ENCODE measurements at regions not wholly inside any gene's neighbourhood (a gene's known extent, or its start where the extent isn't known, plus 50 kb on each side); places are given as distances from the start of the nearest gene placed in this dataset.

- H3K4me1 ChIP-seq (ENCODE audit: control insufficient read depth, low read depth, low read length) = no peaks in the 10 kb centered on the region
- H4K5ac ChIP-seq (ENCODE audit: low read length) = no peak overlapping the region
- no CpG with 5 or more reads among the region's 5 CpGs for WGBS (ENCODE audit: extremely low coverage, insufficient coverage, low lambda C conversion rate)
- H3K4me2 ChIP-seq (ENCODE audit: low read length) = no peak overlapping the region
- H3K4ac ChIP-seq (ENCODE audit: low read depth, low read length) = no peak overlapping the region
- H3K4me3 ChIP-seq (ENCODE audit: low read length) = no peak overlapping the region
- no peak overlapping the region for H2BK15ac ChIP-seq (replicated peaks; ENCODE audit: low read depth)
- no peak overlapping the region for H4K8ac ChIP-seq (ENCODE audit: low read depth, low read length)
- no peaks in the 10 kb centered on the region for H3K36me3 ChIP-seq (ENCODE audit: control insufficient read depth, insufficient read depth, low read length)
- H3K27ac ChIP-seq (ENCODE audit: low read depth, low read length) = no peak overlapping the region
- H3K18ac ChIP-seq (ENCODE audit: low read length) = no peak overlapping the region
- H3K79me1 ChIP-seq (ENCODE audit: low read length) = no peaks in the 10 kb centered on the region
- H3K56ac ChIP-seq (ENCODE audit: low read length) = no peak overlapping the region
- no peak for DNase-seq
- no peak overlapping the region for H3K23ac ChIP-seq (ENCODE audit: low read length)
- no peak overlapping the region for H2AK5ac ChIP-seq (ENCODE audit: low read length)
- H2BK120ac ChIP-seq (ENCODE audit: low read depth, low read length) = no peak overlapping the region
- H3K27me3 ChIP-seq (ENCODE audit: insufficient read depth, low read length, poor library complexity) = no peaks in the 10 kb centered on the region
- H3K79me2 ChIP-seq (ENCODE audit: control insufficient read depth, insufficient read depth, low read length) = no peaks in the 10 kb centered on the region
- H2BK5ac ChIP-seq (ENCODE audit: low read length) = no peak overlapping the region
- no peak overlapping the region for H3K9ac ChIP-seq (ENCODE audit: low read length)
Observed at GRCh38 chr3:76754247-76754646, 285.7 kb upstream of the ROBO2 start.

DNA sequence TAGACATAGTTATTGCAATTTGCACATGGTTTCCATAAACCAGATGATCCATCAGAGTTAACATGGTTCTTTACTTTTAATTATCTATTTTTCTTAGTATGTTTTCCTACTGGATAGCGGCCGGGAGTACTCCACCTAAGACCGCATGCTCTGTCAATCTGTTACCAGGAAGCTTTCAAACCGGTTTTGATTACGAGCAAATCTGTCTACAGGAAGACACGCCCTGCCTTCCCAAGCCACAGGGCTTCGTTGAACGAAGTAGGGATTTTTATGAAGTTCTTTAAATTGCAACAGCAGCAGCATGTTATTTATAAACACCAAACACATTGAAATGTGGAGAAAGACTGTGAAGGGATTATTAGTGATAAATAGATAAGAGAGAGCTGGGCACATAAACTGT lies 283.3 kb upstream of the ROBO2 start:
- DNase-seq = no peak
- no CpG with 5 or more reads among the region's 8 CpGs for WGBS (ENCODE audit: extremely low coverage, insufficient coverage, low lambda C conversion rate)
- no peaks in the 10 kb centered on the region for H3K79me2 ChIP-seq (ENCODE audit: control insufficient read depth, insufficient read depth, low read length)

GRCh38 chr3:76760336-76760735 lies 279.6 kb upstream of the ROBO2 start:
- no peak overlapping the region for H2BK15ac ChIP-seq (replicated peaks; ENCODE audit: low read depth)
- H3K18ac ChIP-seq (ENCODE audit: low read length) = no peak overlapping the region
- H2BK5ac ChIP-seq (ENCODE audit: low read length) = no peak overlapping the region
- no peaks in the 10 kb centered on the region for H3K36me3 ChIP-seq (ENCODE audit: control insufficient read depth, insufficient read depth, low read length)
- no peaks in the 10 kb centered on the region for H3K79me2 ChIP-seq (ENCODE audit: control insufficient read depth, insufficient read depth, low read length)
- H3K56ac ChIP-seq (ENCODE audit: low read length) = no peak overlapping the region
- no peak overlapping the region for H3K9ac ChIP-seq (ENCODE audit: low read length)
- no peak overlapping the region for H3K4me3 ChIP-seq (ENCODE audit: low read length)
- no peaks in the 10 kb centered on the region for H3K4me1 ChIP-seq (ENCODE audit: control insufficient read depth, low read depth, low read length)
- no peaks in the 10 kb centered on the region for H3K27me3 ChIP-seq (ENCODE audit: insufficient read depth, low read length, poor library complexity)
- H3K4me2 ChIP-seq (ENCODE audit: low read length) = no peak overlapping the region
- no CpG with 5 or more reads among the region's 3 CpGs for WGBS (ENCODE audit: extremely low coverage, insufficient coverage, low lambda C conversion rate)
- H3K27ac ChIP-seq (ENCODE audit: low read depth, low read length) = no peak overlapping the region
- no peak overlapping the region for H3K4ac ChIP-seq (ENCODE audit: low read depth, low read length)
- no peak overlapping the region for H3K23ac ChIP-seq (ENCODE audit: low read length)
- H2AK5ac ChIP-seq (ENCODE audit: low read length) = no peak overlapping the region
- no peak for DNase-seq
- H3K79me1 ChIP-seq (ENCODE audit: low read length) = no peaks in the 10 kb centered on the region
- H2BK120ac ChIP-seq (ENCODE audit: low read depth, low read length) = no peak overlapping the region
- H4K5ac ChIP-seq (ENCODE audit: low read length) = no peak overlapping the region
- no peak overlapping the region for H4K8ac ChIP-seq (ENCODE audit: low read depth, low read length)

More for the DNA sequence above, 283.3 kb upstream of the ROBO2 start:
- Histone ChIP-seq H3K4me2 (ENCODE audit: low read length) (no peak overlapping the region), H3K4ac (ENCODE audit: low read depth, low read length) (no peak overlapping the region), H2BK15ac (replicated peaks; ENCODE audit: low read depth) (no peak overlapping the region), H3K27me3 (ENCODE audit: insufficient read depth, low read length, poor library complexity) (no peaks in the 10 kb centered on the region), H3K4me1 (ENCODE audit: control insufficient read depth, low read depth, low read length) (no peaks in the 10 kb centered on the region), H4K8ac (ENCODE audit: low read depth, low read length) (no peak overlapping the region), H2BK120ac (ENCODE audit: low read depth, low read length) (no peak overlapping the region), H3K79me1 (ENCODE audit: low read length) (no peaks in the 10 kb centered on the region), H3K56ac (ENCODE audit: low read length) (no peak overlapping the region), H3K27ac (ENCODE audit: low read depth, low read length) (no peak overlapping the region), H2BK5ac (ENCODE audit: low read length) (no peak overlapping the region), H4K5ac (ENCODE audit: low read length) (no peak overlapping the region), H3K4me3 (ENCODE audit: low read length) (no peak overlapping the region), H3K9ac (ENCODE audit: low read length) (no peak overlapping the region), H3K23ac (ENCODE audit: low read length) (no peak overlapping the region), H3K18ac (ENCODE audit: low read length) (no peak overlapping the region), H3K36me3 (ENCODE audit: control insufficient read depth, insufficient read depth, low read length) (no peaks in the 10 kb centered on the region), H2AK5ac (ENCODE audit: low read length) (no peak overlapping the region)

GRCh38 chr3:76765511-76765910 lies 274.4 kb upstream of the ROBO2 start:
- H2BK5ac ChIP-seq (ENCODE audit: low read length) = no peak overlapping the region
- no peaks in the 10 kb centered on the region for H3K36me3 ChIP-seq (ENCODE audit: control insufficient read depth, insufficient read depth, low read length)
- no peak overlapping the region for H2AK5ac ChIP-seq (ENCODE audit: low read length)
- H3K79me2 ChIP-seq (ENCODE audit: control insufficient read depth, insufficient read depth, low read length) = no peaks in the 10 kb centered on the region
- no peak overlapping the region for H3K4me2 ChIP-seq (ENCODE audit: low read length)
- no peak overlapping the region for H3K18ac ChIP-seq (ENCODE audit: low read length)
- no peak for DNase-seq
- H3K4ac ChIP-seq (ENCODE audit: low read depth, low read length) = no peak overlapping the region
- H3K56ac ChIP-seq (ENCODE audit: low read length) = no peak overlapping the region
- no peak overlapping the region for H2BK120ac ChIP-seq (ENCODE audit: low read depth, low read length)
- H3K4me1 ChIP-seq (ENCODE audit: control insufficient read depth, low read depth, low read length) = no peaks in the 10 kb centered on the region
- WGBS (ENCODE audit: extremely low coverage, insufficient coverage, low lambda C conversion rate) = no CpG with 5 or more reads among the region's 5 CpGs
- no peak overlapping the region for H3K9ac ChIP-seq (ENCODE audit: low read length)
- H3K23ac ChIP-seq (ENCODE audit: low read length) = no peak overlapping the region
- H3K79me1 ChIP-seq (ENCODE audit: low read length) = no peaks in the 10 kb centered on the region
- no peak overlapping the region for H3K27ac ChIP-seq (ENCODE audit: low read depth, low read length)
- H4K5ac ChIP-seq (ENCODE audit: low read length) = no peak overlapping the region
- no peak overlapping the region for H3K4me3 ChIP-seq (ENCODE audit: low read length)
- H4K8ac ChIP-seq (ENCODE audit: low read depth, low read length) = no peak overlapping the region
- no peak overlapping the region for H2BK15ac ChIP-seq (replicated peaks; ENCODE audit: low read depth)
- no peaks in the 10 kb centered on the region for H3K27me3 ChIP-seq (ENCODE audit: insufficient read depth, low read length, poor library complexity)

DNA sequence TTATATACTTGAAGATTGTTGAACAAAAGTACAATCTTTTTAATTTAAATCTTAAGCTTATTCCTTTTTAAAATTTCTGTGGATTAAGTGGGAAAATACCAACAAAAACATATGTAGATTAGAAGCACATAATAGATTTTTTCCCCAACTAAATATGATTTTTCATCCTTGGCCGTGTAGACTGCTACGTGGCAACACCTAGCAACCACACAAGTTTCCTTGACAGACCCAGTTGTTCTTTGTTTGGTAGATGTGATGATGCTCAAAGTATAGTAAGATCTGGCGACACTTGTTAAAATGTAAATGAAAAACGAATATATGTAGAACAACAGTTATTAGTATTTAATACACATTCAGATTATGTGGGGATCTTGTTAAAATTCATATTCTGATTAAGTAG lies 271.0 kb upstream of the ROBO2 start:
- Histone ChIP-seq H3K56ac (ENCODE audit: low read length) (no peak overlapping the region), H3K4me3 (ENCODE audit: low read length) (no peak overlapping the region), H3K79me1 (ENCODE audit: low read length) (no peaks in the 10 kb centered on the region), H4K5ac (ENCODE audit: low read length) (no peak overlapping the region), H2BK5ac (ENCODE audit: low read length) (no peak overlapping the region), H3K9ac (ENCODE audit: low read length) (no peak overlapping the region), H4K8ac (ENCODE audit: low read depth, low read length) (no peak overlapping the region), H3K27me3 (ENCODE audit: insufficient read depth, low read length, poor library complexity) (no peaks in the 10 kb centered on the region), H3K18ac (ENCODE audit: low read length) (no peak overlapping the region), H3K4me1 (ENCODE audit: control insufficient read depth, low read depth, low read length) (no peaks in the 10 kb centered on the region), H3K27ac (ENCODE audit: low read depth, low read length) (no peak overlapping the region), H2BK15ac (replicated peaks; ENCODE audit: low read depth) (no peak overlapping the region), H3K79me2 (ENCODE audit: control insufficient read depth, insufficient read depth, low read length) (no peaks in the 10 kb centered on the region), H3K4me2 (ENCODE audit: low read length) (no peak overlapping the region), H2AK5ac (ENCODE audit: low read length) (no peak overlapping the region), H3K23ac (ENCODE audit: low read length) (no peak overlapping the region), H2BK120ac (ENCODE audit: low read depth, low read length) (no peak overlapping the region), H3K36me3 (ENCODE audit: control insufficient read depth, insufficient read depth, low read length) (no peaks in the 10 kb centered on the region), H3K4ac (ENCODE audit: low read depth, low read length) (no peak overlapping the region)
- DNase-seq = no peak
- WGBS (ENCODE audit: extremely low coverage, insufficient coverage, low lambda C conversion rate) = 100% methylated on average over 2 of the region's 4 CpGs

GRCh38 chr3:76776927-76777326 lies 263.0 kb upstream of the ROBO2 start:
- Histone ChIP-seq H3K18ac (ENCODE audit: low read length) (no peak overlapping the region), H4K5ac (ENCODE audit: low read length) (no peak overlapping the region), H2BK5ac (ENCODE audit: low read length) (no peak overlapping the region), H4K8ac (ENCODE audit: low read depth, low read length) (no peak overlapping the region), H3K4ac (ENCODE audit: low read depth, low read length) (no peak overlapping the region), H3K4me1 (ENCODE audit: control insufficient read depth, low read depth, low read length) (no peaks in the 10 kb centered on the region), H2BK120ac (ENCODE audit: low read depth, low read length) (no peak overlapping the region), H3K36me3 (ENCODE audit: control insufficient read depth, insufficient read depth, low read length) (no peaks in the 10 kb centered on the region), H2AK5ac (ENCODE audit: low read length) (no peak overlapping the region), H3K4me2 (ENCODE audit: low read length) (no peak overlapping the region), H3K9ac (ENCODE audit: low read length) (no peak overlapping the region), H3K4me3 (ENCODE audit: low read length) (no peak overlapping the region), H3K27ac (ENCODE audit: low read depth, low read length) (no peak overlapping the region), H3K23ac (ENCODE audit: low read length) (no peak overlapping the region), H3K56ac (ENCODE audit: low read length) (no peak overlapping the region), H3K79me1 (ENCODE audit: low read length) (no peaks in the 10 kb centered on the region), H2BK15ac (replicated peaks; ENCODE audit: low read depth) (no peak overlapping the region), H3K27me3 (ENCODE audit: insufficient read depth, low read length, poor library complexity) (no peaks in the 10 kb centered on the region), H3K79me2 (ENCODE audit: control insufficient read depth, insufficient read depth, low read length) (no peaks in the 10 kb centered on the region)
- no CpG with 5 or more reads among the region's 3 CpGs for WGBS (ENCODE audit: extremely low coverage, insufficient coverage, low lambda C conversion rate)
- no peak for DNase-seq

All from mesendoderm (in vitro differentiated cells).